Hepatocyte (in vitro differentiated cells): ENCODE measurements at regions not wholly inside any gene's neighbourhood (a gene's known extent, or its start where the extent isn't known, plus 50 kb on each side); places are given as distances from the start of the nearest gene placed in this dataset.

Source experiments
- DNase-seq: peaks from one replicate; pipeline ENCODE4 v3.0.0-alpha.2; 2016; ENCODE audit warnings: low spot score
- H2AFZ ChIP-seq: fragments of 200-600 bp; sonication (generic); 2 replicates; pipeline ENCODE4 v1.6.0; 2016; ENCODE audit warnings: antibody characterized with exemption, mild to moderate bottlenecking
- H3K27ac ChIP-seq: fragments of 200-600 bp; sonication (generic); 2 replicates; pipeline ENCODE4 v1.5.1; 2016; ENCODE audit warnings: mild to moderate bottlenecking
- H3K27me3 ChIP-seq: fragments of 200-600 bp; sonication (generic); 2 replicates; pipeline ENCODE4 v1.6.1; 2016
- H3K36me3 ChIP-seq: fragments of 200-600 bp; sonication (generic); replicated peaks from 2 replicates; pipeline ENCODE4 v1.5.1; 2016; ENCODE audit warnings: low read depth; ENCODE audit not compliant: insufficient read depth
- H3K4me1 ChIP-seq: fragments of 200-600 bp; sonication (generic); 2 replicates; pipeline ENCODE4 v1.5.1; 2016; ENCODE audit warnings: mild to moderate bottlenecking, moderate library complexity; ENCODE audit not compliant: insufficient read depth
- H3K4me2 ChIP-seq: fragments of 200-600 bp; sonication (generic); 2 replicates; pipeline ENCODE4 v1.6.0; 2016
- H3K4me3 ChIP-seq: fragments of 200-600 bp; sonication (generic); 2 replicates; pipeline ENCODE4 v1.5.1; 2016; ENCODE audit warnings: mild to moderate bottlenecking
- H3K79me2 ChIP-seq: fragments of 200-600 bp; sonication (generic); 2 replicates; pipeline ENCODE4 v1.6.0; 2017; ENCODE audit warnings: mild to moderate bottlenecking
- H3K9me2 ChIP-seq: fragments of 200-600 bp; sonication (generic); replicated peaks from 2 replicates; pipeline ENCODE4 v1.6.0; 2017; ENCODE audit warnings: mild to moderate bottlenecking; ENCODE audit not compliant: insufficient read depth
- H3K9me3 ChIP-seq: fragments of 200-600 bp; sonication (generic); 2 replicates; pipeline ENCODE4 v1.5.1; 2016; ENCODE audit warnings: low read depth, mild to moderate bottlenecking
- H4K20me1 ChIP-seq: fragments of 200-600 bp; sonication (generic); 2 replicates; pipeline ENCODE4 v1.6.0; 2016; ENCODE audit warnings: mild to moderate bottlenecking; ENCODE audit not compliant: insufficient read depth, poor library complexity, severe bottlenecking
- CTCF ChIP-seq: fragments of 200-600 bp; sonication (generic); IDR thresholded peaks from 2 replicates; pipeline ENCODE4 v1.5.1; 2016; ENCODE audit warnings: antibody characterized with exemption, mild to moderate bottlenecking; ENCODE audit not compliant: poor library complexity
- EZH2 ChIP-seq: fragments of 200-600 bp; sonication (generic); IDR thresholded peaks from 2 replicates; pipeline ENCODE4 v1.6.1; 2016; ENCODE audit warnings: antibody characterized with exemption, mild to moderate bottlenecking, borderline replicate concordance
- EZH2phosphoT487 ChIP-seq: fragments of 200-600 bp; sonication (generic); IDR thresholded peaks from one replicate; pipeline ENCODE4 v1.6.1; 2018; ENCODE audit warnings: antibody characterized with exemption, mild to moderate bottlenecking, low read depth, moderate library complexity; ENCODE audit not compliant: unreplicated experiment, severe bottlenecking
- WGBS: methylation state at CpG from one replicate; pipeline ENCODE4 v1.1.6; 2016; ENCODE audit warnings: low lambda C conversion rate; ENCODE audit errors: missing lambda C conversion rate; 5-methylcytosine and 5-hydroxymethylcytosine counted together

- no peaks in the 10 kb centered on the region for H4K20me1 ChIP-seq
- WGBS: 89% methylated on average over 6 of the region's 6 CpGs
Observed at GRCh38 chr1:19015476-19015875, 59.0 kb upstream of the IFFO2 start.

DNA sequence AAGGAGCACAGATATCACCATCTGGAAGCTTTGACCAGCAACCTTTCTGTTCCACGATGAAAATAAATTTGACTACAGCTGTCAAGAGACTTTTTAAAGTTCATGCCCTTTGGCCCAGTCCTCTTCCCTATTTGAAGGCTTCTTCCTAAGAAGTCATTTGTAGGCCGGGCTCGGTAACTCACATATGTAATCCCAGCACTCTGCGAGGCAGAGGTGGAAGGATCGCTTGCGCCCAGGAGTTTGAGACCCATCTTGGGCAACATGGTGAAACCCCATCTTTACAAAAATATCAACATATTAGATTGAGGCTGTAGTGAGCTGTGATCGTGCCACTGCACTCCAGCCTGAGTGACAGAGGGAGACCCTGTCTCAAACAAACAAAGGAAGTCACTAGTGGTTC is 58.3 kb upstream of the IFFO2 start:
- Histone ChIP-seq H3K9me3 (no peaks in the 10 kb centered on the region), H3K4me1 (peaks cover 29% of the 10 kb centered on the region), H3K4me3 (no peak overlapping the region), H3K79me2 (no peaks in the 10 kb centered on the region), H3K9me2 (no peaks in the 10 kb centered on the region), H3K4me2 (no peak overlapping the region), H4K20me1 (no peaks in the 10 kb centered on the region), H3K27me3 (no peaks in the 10 kb centered on the region), H3K36me3 (no peaks in the 10 kb centered on the region), H3K27ac (no peak overlapping the region), H2AFZ (no peak overlapping the region)
- TF ChIP-seq EZH2 (no peak), EZH2phosphoT487 (no peak), CTCF (no peak)
- WGBS: 95% methylated on average over 7 of the region's 7 CpGs
- DNase-seq: no peak

More at GRCh38 chr1:19015476-19015875, 59.0 kb upstream of the IFFO2 start:
- TF ChIP-seq EZH2 (no peak), EZH2phosphoT487 (no peak), CTCF (no peak)
- no peak for DNase-seq
- Histone ChIP-seq H3K27ac (no peak overlapping the region), H3K4me1 (peaks cover 22% of the 10 kb centered on the region), H3K9me2 (no peaks in the 10 kb centered on the region), H3K4me2 (no peak overlapping the region), H3K4me3 (no peak overlapping the region), H2AFZ (no peak overlapping the region), H3K36me3 (no peaks in the 10 kb centered on the region), H3K27me3 (no peaks in the 10 kb centered on the region), H3K9me3 (no peaks in the 10 kb centered on the region), H3K79me2 (no peaks in the 10 kb centered on the region)

GRCh38 chr1:19013826-19014548 is 57.5 kb upstream of the IFFO2 start:
- Histone ChIP-seq H3K4me2 (no peak overlapping the region), H2AFZ (no peak overlapping the region), H3K4me3 (no peak overlapping the region), H3K36me3 (no peaks in the 10 kb centered on the region), H3K9me2 (no peaks in the 10 kb centered on the region), H3K27me3 (no peaks in the 10 kb centered on the region), H3K4me1 (peaks cover 29% of the 10 kb centered on the region), H3K9me3 (no peaks in the 10 kb centered on the region), H3K27ac (peak overlapping the region; percentile 67), H3K79me2 (no peaks in the 10 kb centered on the region), H4K20me1 (no peaks in the 10 kb centered on the region)
- DNase-seq: peak; percentile 66
- 89% methylated on average over 16 of the region's 16 CpGs for WGBS
- TF ChIP-seq EZH2phosphoT487 (no peak), CTCF (no peak), EZH2 (no peak)
